ENCODE measurements at regions not wholly inside any gene's neighbourhood (a gene's known extent, or its start where the extent isn't known, plus 50 kb on each side); places are given as distances from the start of the nearest gene placed in this dataset.

GRCh38 chr1:157419845-157420542, 132.3 kb downstream of the FCRL5 start:
- no peak for TF ChIP-seq POLR2A (IDR thresholded peaks at IDR 0.05; ENCODE audit: low read depth)
- TF ChIP-seq EP300 (IDR thresholded peaks at IDR 0.05), result no peak
- no peak for TF ChIP-seq CTCF (IDR thresholded peaks at IDR 0.05)
